PFSK-1 (cell line): ENCODE measurements at regions not wholly inside any gene's neighbourhood (a gene's known extent, or its start where the extent isn't known, plus 50 kb on each side); places are given as distances from the start of the nearest gene placed in this dataset.

Source experiments
- FOXP2 ChIP-seq: optimal IDR thresholded peaks from 2 replicates; pipeline ENCODE3; 2011; ENCODE audit warnings: borderline replicate concordance, control low read depth, inconsistent platforms; ENCODE audit not compliant: insufficient read depth; ENCODE audit errors: extremely low read length, extremely low read depth
- POLR2AphosphoS5 ChIP-seq: IDR thresholded peaks from 2 replicates; pipeline ENCODE4 v1.6.1; 2012; ENCODE audit warnings: low read depth, mild to moderate bottlenecking, control low read depth, low read length, moderate library complexity
- SIN3A ChIP-seq: IDR thresholded peaks from 2 replicates; pipeline ENCODE4 v1.6.1; 2012; ENCODE audit warnings: mild to moderate bottlenecking, low read length, moderate library complexity, borderline replicate concordance; ENCODE audit not compliant: insufficient read depth
- TAF1 ChIP-seq: IDR thresholded peaks from 2 replicates; pipeline ENCODE4 v1.6.1; 2012; ENCODE audit warnings: low read length, control low read depth, borderline replicate concordance; ENCODE audit not compliant: insufficient read depth

- TF ChIP-seq POLR2AphosphoS5 (no peak), SIN3A (no peak), TAF1 (no peak), FOXP2 (no peak)
Observed at GRCh38 chr13:79226250-79226649, 179.8 kb downstream of the RBM26 start.
